ENCODE measurements at regions not wholly inside any gene's neighbourhood (a gene's known extent, or its start where the extent isn't known, plus 50 kb on each side); places are given as distances from the start of the nearest gene placed in this dataset.
"Not testable (repeated sequence)": the region's sequence is repeated elsewhere in the genome, so short reads cannot be mapped to it uniquely, and the experiment has no call there.

GRCh38 chr22:25340536-25340935 lies 121.1 kb downstream of the CRYBB2 start:
- not testable (repeated sequence) for H3K4me3 Mint-ChIP-seq, DNase-seq, H3K27me3 Mint-ChIP-seq, H3K36me3 Mint-ChIP-seq, H3K27ac Mint-ChIP-seq, H3K4me1 Mint-ChIP-seq
- H3K9me3 Mint-ChIP-seq = peaks cover 30% of the 10 kb centered on the region

- not testable (repeated sequence) for DNase-seq, H3K4me1 Mint-ChIP-seq, H3K27ac Mint-ChIP-seq, H3K27me3 Mint-ChIP-seq, H3K4me3 Mint-ChIP-seq
- peaks cover 19% of the 10 kb centered on the region for H3K36me3 Mint-ChIP-seq
- H3K9me3 Mint-ChIP-seq = peaks cover 16% of the 10 kb centered on the region
These were observed 124.9 kb downstream of the CRYBB2 start for GRCh38 chr22:25344366-25344765.

- H3K4me3 Mint-ChIP-seq = no peak overlapping the region
- H3K27ac Mint-ChIP-seq = no peak overlapping the region
- DNase-seq = no peak
- H3K27me3 Mint-ChIP-seq = no peaks in the 10 kb centered on the region
- H3K36me3 Mint-ChIP-seq = peaks cover 33% of the 10 kb centered on the region
- H3K4me1 Mint-ChIP-seq = no peaks in the 10 kb centered on the region
- H3K9me3 Mint-ChIP-seq = peaks cover 3% of the 10 kb centered on the region
These were observed 127.7 kb downstream of the CRYBB2 start for GRCh38 chr22:25346859-25347751.

GRCh38 chr22:25347752-25348102 lies 128.3 kb downstream of the CRYBB2 start:
- Mint-ChIP-seq H3K27ac (no peak overlapping the region), H3K27me3 (no peaks in the 10 kb centered on the region)

GRCh38 chr22:25348391-25348790 lies 129.0 kb downstream of the CRYBB2 start:
- Mint-ChIP-seq H3K4me3 (no peak overlapping the region), H3K27me3 (no peaks in the 10 kb centered on the region), H3K36me3 (peaks cover 33% of the 10 kb centered on the region), H3K9me3 (no peaks in the 10 kb centered on the region), H3K27ac (no peak overlapping the region), H3K4me1 (no peaks in the 10 kb centered on the region)
- DNase-seq = no peak

More at GRCh38 chr22:25347752-25348102, 128.3 kb downstream of the CRYBB2 start:
- no peak for DNase-seq
- no peaks in the 10 kb centered on the region for H3K9me3 Mint-ChIP-seq
- H3K36me3 Mint-ChIP-seq = peaks cover 33% of the 10 kb centered on the region
- H3K4me3 Mint-ChIP-seq = no peak overlapping the region
- no peaks in the 10 kb centered on the region for H3K4me1 Mint-ChIP-seq

DNA sequence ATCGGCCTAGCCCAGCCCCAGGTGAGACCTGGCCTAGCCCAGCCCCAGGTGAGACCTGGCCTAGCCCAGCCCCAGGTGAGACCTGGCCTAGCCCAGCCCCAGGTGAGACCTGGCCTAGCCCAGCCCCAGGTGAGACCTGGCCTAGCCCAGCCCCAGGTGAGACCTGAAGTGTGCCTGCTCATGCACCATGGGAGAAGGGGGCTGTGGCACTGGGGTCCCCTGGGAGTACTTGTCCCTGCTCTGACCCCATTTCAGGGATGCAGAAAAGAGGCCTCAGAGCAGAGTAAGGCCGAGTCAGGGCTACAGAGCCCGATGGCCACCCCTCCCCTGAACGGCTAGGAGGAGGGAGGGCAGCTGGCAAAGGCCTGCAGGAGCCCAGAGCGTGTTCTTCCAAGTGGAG lies 129.6 kb downstream of the CRYBB2 start:
- H3K36me3 Mint-ChIP-seq = peaks cover 38% of the 10 kb centered on the region
- H3K4me1 Mint-ChIP-seq, H3K4me3 Mint-ChIP-seq, H3K9me3 Mint-ChIP-seq, H3K27ac Mint-ChIP-seq, H3K27me3 Mint-ChIP-seq, DNase-seq: not testable (repeated sequence)

- Mint-ChIP-seq H3K27ac (no peak overlapping the region), H3K4me3 (no peak overlapping the region), H3K9me3 (no peaks in the 10 kb centered on the region), H3K4me1 (no peaks in the 10 kb centered on the region), H3K36me3 (peaks cover 39% of the 10 kb centered on the region), H3K27me3 (no peaks in the 10 kb centered on the region)
- no peak for DNase-seq
These were observed 131.1 kb downstream of the CRYBB2 start for GRCh38 chr22:25350551-25350971.

- H3K36me3 Mint-ChIP-seq = peaks cover 32% of the 10 kb centered on the region
- H3K4me3 Mint-ChIP-seq = no peak overlapping the region
- no peak for DNase-seq
- no peak overlapping the region for H3K27ac Mint-ChIP-seq
- no peaks in the 10 kb centered on the region for H3K9me3 Mint-ChIP-seq
- no peaks in the 10 kb centered on the region for H3K4me1 Mint-ChIP-seq
- no peaks in the 10 kb centered on the region for H3K27me3 Mint-ChIP-seq
These were observed 132.3 kb downstream of the CRYBB2 start for GRCh38 chr22:25351631-25352293.

DNA sequence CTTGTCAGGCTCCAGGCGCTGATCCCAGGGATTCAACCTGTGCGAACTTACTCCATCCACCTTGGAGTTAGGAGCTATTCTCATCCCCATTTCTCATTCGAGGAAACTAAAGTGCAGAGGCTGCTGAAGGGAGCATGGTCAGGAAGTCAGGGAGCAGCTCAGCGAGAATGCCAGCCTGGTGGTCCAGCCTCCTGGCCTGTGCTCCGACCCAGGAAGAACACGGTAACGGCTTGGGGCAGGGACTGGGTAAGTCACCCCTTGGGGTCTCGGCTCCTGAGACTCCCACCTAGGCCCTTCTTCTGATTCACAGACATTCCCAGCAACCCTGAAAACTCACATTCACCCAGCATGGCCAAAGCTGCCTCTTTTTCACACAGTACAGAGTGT lies 132.8 kb downstream of the CRYBB2 start:
- Mint-ChIP-seq H3K4me3 (no peak overlapping the region), H3K27me3 (no peaks in the 10 kb centered on the region), H3K4me1 (no peaks in the 10 kb centered on the region), H3K9me3 (no peaks in the 10 kb centered on the region), H3K36me3 (peaks cover 35% of the 10 kb centered on the region), H3K27ac (no peak overlapping the region)
- no peak for DNase-seq

GRCh38 chr22:25353516-25354445 lies 134.3 kb downstream of the CRYBB2 start:
- H3K36me3 Mint-ChIP-seq = peaks cover 29% of the 10 kb centered on the region
- no peak overlapping the region for H3K4me3 Mint-ChIP-seq
- H3K27me3 Mint-ChIP-seq = no peaks in the 10 kb centered on the region
- H3K4me1 Mint-ChIP-seq = no peaks in the 10 kb centered on the region
- no peak overlapping the region for H3K27ac Mint-ChIP-seq
- no peaks in the 10 kb centered on the region for H3K9me3 Mint-ChIP-seq
- no peak for DNase-seq

DNA sequence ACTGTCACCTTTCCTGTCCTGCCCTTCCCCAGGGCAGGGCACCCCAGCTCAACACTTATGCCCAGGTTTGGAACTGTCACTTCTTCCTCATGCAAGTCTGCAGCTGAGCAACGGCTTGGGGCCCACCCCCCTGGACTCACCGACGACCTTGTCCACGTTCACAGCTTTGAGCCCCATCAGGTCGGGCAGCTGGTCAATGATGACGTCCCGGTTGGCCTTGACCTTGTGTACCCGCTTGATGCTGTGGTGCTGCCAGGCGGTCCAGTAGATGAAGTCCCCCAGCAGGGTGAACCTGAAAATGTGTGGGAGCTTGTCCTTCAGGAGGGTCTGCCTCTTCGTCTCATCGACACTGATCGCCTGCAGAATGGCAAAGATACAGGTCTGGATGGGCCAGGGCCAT lies 135.0 kb downstream of the CRYBB2 start:
- Mint-ChIP-seq H3K27ac (no peak overlapping the region), H3K4me3 (no peak overlapping the region), H3K9me3 (no peaks in the 10 kb centered on the region), H3K36me3 (peaks cover 27% of the 10 kb centered on the region), H3K27me3 (no peaks in the 10 kb centered on the region), H3K4me1 (no peaks in the 10 kb centered on the region)
- no peak for DNase-seq

- DNase-seq = no peak
- Mint-ChIP-seq H3K9me3 (no peaks in the 10 kb centered on the region), H3K4me1 (no peaks in the 10 kb centered on the region), H3K36me3 (peaks cover 14% of the 10 kb centered on the region), H3K27ac (no peak overlapping the region), H3K27me3 (no peaks in the 10 kb centered on the region), H3K4me3 (no peak overlapping the region)
These were observed 137.7 kb downstream of the CRYBB2 start for GRCh38 chr22:25357132-25357455.

DNA sequence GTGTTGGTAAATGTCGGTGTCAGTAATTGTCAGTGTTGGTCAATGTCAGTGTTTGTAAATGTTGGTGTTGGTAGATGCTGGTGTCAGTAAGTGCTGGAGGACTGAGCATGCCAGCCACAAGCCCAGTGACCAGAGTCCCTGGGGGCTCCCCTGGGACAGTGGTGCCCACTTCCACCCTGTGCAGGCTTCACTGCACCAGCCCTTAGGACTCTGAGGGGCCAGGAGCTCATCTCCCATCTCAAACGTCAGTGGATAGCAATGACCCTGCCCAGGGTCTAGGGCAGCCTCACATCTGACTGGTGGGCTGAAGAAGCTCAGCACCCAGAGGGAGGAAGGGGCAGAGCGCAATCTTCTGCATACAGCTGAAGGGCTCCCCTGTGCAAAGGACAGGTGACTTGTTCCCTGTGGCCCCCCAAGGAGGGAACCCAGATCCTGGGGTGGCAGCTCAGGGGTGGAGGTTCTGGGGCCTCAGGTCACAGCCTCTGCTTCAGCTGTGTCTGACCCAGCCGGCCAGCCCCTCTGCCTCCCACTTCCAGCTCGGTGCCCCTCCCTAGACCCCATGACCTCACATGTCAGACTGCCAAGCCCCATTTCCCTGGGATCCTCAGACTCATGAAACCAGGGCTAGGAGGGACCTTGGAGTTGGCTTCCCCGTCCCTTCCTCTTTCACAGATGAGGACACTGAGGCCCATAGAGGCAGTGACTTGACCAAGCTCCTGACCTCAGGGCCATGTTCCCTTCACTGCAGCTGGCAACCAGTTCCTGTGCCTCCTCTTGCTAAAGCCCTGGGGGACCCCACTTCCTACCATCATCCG lies 138.4 kb downstream of the CRYBB2 start:
- Mint-ChIP-seq H3K27me3 (no peaks in the 10 kb centered on the region), H3K9me3 (no peaks in the 10 kb centered on the region), H3K4me3 (no peak overlapping the region), H3K36me3 (peaks cover 14% of the 10 kb centered on the region), H3K4me1 (no peaks in the 10 kb centered on the region), H3K27ac (no peak overlapping the region)
- DNase-seq = no peak

- H3K27me3 Mint-ChIP-seq = no peaks in the 10 kb centered on the region
- no peak overlapping the region for H3K27ac Mint-ChIP-seq
- DNase-seq = no peak
- H3K4me3 Mint-ChIP-seq = no peak overlapping the region
- peaks cover 13% of the 10 kb centered on the region for H3K36me3 Mint-ChIP-seq
- H3K4me1 Mint-ChIP-seq = no peaks in the 10 kb centered on the region
- H3K9me3 Mint-ChIP-seq = no peaks in the 10 kb centered on the region
These were observed 139.2 kb downstream of the CRYBB2 start for GRCh38 chr22:25358421-25359170.
